GM12892 (cell line): ENCODE measurements at regions not wholly inside any gene's neighbourhood (a gene's known extent, or its start where the extent isn't known, plus 50 kb on each side); places are given as distances from the start of the nearest gene placed in this dataset.

Experiments
- DNase-seq: peaks from one replicate; pipeline ENCODE4 v3.0.0; 2011; ENCODE audit not compliant: insufficient read length
- FAIRE-seq: peaks from 2 replicates; lab custom pipeline; 2011; peaks lifted over from hg19 to GRCh38; lab: Jason Lieb, UNC
- POLR2A ChIP-seq: IDR thresholded peaks from 2 replicates; pipeline ENCODE4 v1.6.1; 2011; ENCODE audit warnings: low read depth, low read length, control low read depth
- POLR2AphosphoS5 ChIP-seq: IDR thresholded peaks from 2 replicates; pipeline ENCODE4 v1.6.1; 2011; ENCODE audit warnings: low read depth, low read length, control low read depth
- TAF1 ChIP-seq: IDR thresholded peaks from 2 replicates; pipeline ENCODE4 v1.6.1; 2011; ENCODE audit warnings: low read depth, mild to moderate bottlenecking, control low read depth, low read length, borderline replicate concordance

GRCh38 chr20:20812136-20812535 is 99.7 kb upstream of the RALGAPA2 start:
- FAIRE-seq (no peak), DNase-seq (no peak)
- TF ChIP-seq POLR2A (no peak), POLR2AphosphoS5 (no peak), TAF1 (no peak)

GRCh38 chr20:20808016-20808415 is 95.6 kb upstream of the RALGAPA2 start:
- FAIRE-seq, result no peak
- TF ChIP-seq POLR2AphosphoS5 (no peak), POLR2A (no peak), TAF1 (no peak)

GRCh38 chr20:20806121-20807095 is 94.0 kb upstream of the RALGAPA2 start:
- DNase-seq (no peak), FAIRE-seq (no peak)
- no peak for TF ChIP-seq POLR2AphosphoS5
- TF ChIP-seq TAF1, result no peak
- TF ChIP-seq POLR2A, result no peak

More at GRCh38 chr20:20808016-20808415, 95.6 kb upstream of the RALGAPA2 start:
- no peak for DNase-seq

- TF ChIP-seq POLR2A, result no peak
- no peak for TF ChIP-seq POLR2AphosphoS5
- TF ChIP-seq TAF1, result no peak
- FAIRE-seq (no peak), DNase-seq (no peak)
Observed at GRCh38 chr20:20803011-20803410, 90.6 kb upstream of the RALGAPA2 start.

- TF ChIP-seq POLR2A (no peak), TAF1 (no peak), POLR2AphosphoS5 (no peak)
- FAIRE-seq, result no peak
- no peak for DNase-seq
Observed at GRCh38 chr20:20802328-20802727, 89.9 kb upstream of the RALGAPA2 start.

GRCh38 chr20:20799716-20800312 is 87.4 kb upstream of the RALGAPA2 start:
- DNase-seq, result no peak
- TF ChIP-seq POLR2A (no peak), POLR2AphosphoS5 (no peak), TAF1 (no peak)
- no peak for FAIRE-seq

GRCh38 chr20:20797521-20798310 is 85.3 kb upstream of the RALGAPA2 start:
- DNase-seq, result no peak
- TF ChIP-seq TAF1 (no peak), POLR2A (no peak), POLR2AphosphoS5 (no peak)
- FAIRE-seq, result no peak

GRCh38 chr20:20796766-20797440 is 84.5 kb upstream of the RALGAPA2 start:
- TF ChIP-seq POLR2A, result no peak
- no peak for TF ChIP-seq POLR2AphosphoS5
- TF ChIP-seq TAF1, result no peak

GRCh38 chr20:20795721-20796120 is 83.3 kb upstream of the RALGAPA2 start:
- FAIRE-seq (no peak), DNase-seq (no peak)
- TF ChIP-seq TAF1 (no peak), POLR2A (no peak)

More at GRCh38 chr20:20796766-20797440, 84.5 kb upstream of the RALGAPA2 start:
- FAIRE-seq, result no peak
- DNase-seq, result no peak

GRCh38 chr20:20795119-20795518 is 82.7 kb upstream of the RALGAPA2 start:
- DNase-seq, result no peak
- FAIRE-seq, result no peak
- TF ChIP-seq POLR2A (no peak), TAF1 (no peak), POLR2AphosphoS5 (no peak)

- FAIRE-seq (no peak), DNase-seq (no peak)
- TF ChIP-seq POLR2AphosphoS5 (no peak), TAF1 (no peak), POLR2A (no peak)
Observed at GRCh38 chr20:20793591-20793990, 81.1 kb upstream of the RALGAPA2 start.
